ENCODE measurements at regions not wholly inside any gene's neighbourhood (a gene's known extent, or its start where the extent isn't known, plus 50 kb on each side); places are given as distances from the start of the nearest gene placed in this dataset.

GRCh38 chr10:76626386-76626785, 1011.2 kb downstream of the KCNMA1 start:
- no peak for TF ChIP-seq CTCF (IDR thresholded peaks at IDR 0.05)
- TF ChIP-seq POLR2A (IDR thresholded peaks at IDR 0.05): no peak

All from adrenal gland (tissue), 5 donors.